Colonic mucosa (tissue), 4 donors: ENCODE measurements at regions not wholly inside any gene's neighbourhood (a gene's known extent, or its start where the extent isn't known, plus 50 kb on each side); places are given as distances from the start of the nearest gene placed in this dataset.

Experiments used
- DNase-seq: peaks from one replicate; pipeline ENCODE4 v3.0.0-alpha.2; 2020
- H3K27ac ChIP-seq: fragments of 200-600 bp; one replicate; pipeline ENCODE4 v1.8.0; 2021
- H3K27me3 ChIP-seq: fragments of 200-600 bp; one replicate; pipeline ENCODE4 v1.8.0; 2021
- H3K36me3 ChIP-seq: fragments of 200-600 bp; one replicate; pipeline ENCODE4 v1.8.0; 2021
- H3K4me1 ChIP-seq: fragments of 200-600 bp; one replicate; pipeline ENCODE4 v1.8.0; 2021; ENCODE audit warnings: mild to moderate bottlenecking
- H3K4me3 ChIP-seq: fragments of 200-600 bp; one replicate; pipeline ENCODE4 v1.8.0; 2021
- H3K9ac ChIP-seq, 2 donors: one replicate each; pipeline ENCODE4 v1.7.0; 2013; ENCODE audit warnings: control low read depth in 2 of 2, low read depth in 2 of 2, low read length in 2 of 2
- H3K9me3 ChIP-seq: fragments of 200-600 bp; one replicate; pipeline ENCODE4 v1.8.0; 2021
- CTCF ChIP-seq: fragments of 200-600 bp; IDR thresholded peaks from one replicate; pipeline ENCODE4 v1.8.0; 2022; ENCODE audit warnings: antibody characterized with exemption, mild to moderate bottlenecking
- intact Hi-C: fragments of 100-400 bp; cut with DNase I; formaldehyde crosslinking; loops from one replicate; pipeline ENCODE4 v1.14.1; 2022
- donor health status: healthy.
- donor health status: DM: no; HTN: no; CAD: no.
- donor health status: DM: no; HTN: no; CAD: no.

GRCh38 chr3:30253832-30254231 lies 352.6 kb upstream of the TGFBR2 start:
- no peak for DNase-seq
- Histone ChIP-seq H3K27ac (no peak overlapping the region), H3K9me3 (no peaks in the 10 kb centered on the region), H3K4me3 (no peak overlapping the region), H3K36me3 (no peaks in the 10 kb centered on the region), H3K27me3 (no peaks in the 10 kb centered on the region), H3K4me1 (no peaks in the 10 kb centered on the region), H3K9ac (no peak overlapping the region)
- no peak for TF ChIP-seq CTCF
- intact Hi-C loops = no loop called here

- intact Hi-C loops = no loop called here
- Histone ChIP-seq H3K4me1 (no peaks in the 10 kb centered on the region), H3K9me3 (no peaks in the 10 kb centered on the region), H3K27me3 (no peaks in the 10 kb centered on the region), H3K9ac (no peak overlapping the region), H3K4me3 (no peak overlapping the region), H3K36me3 (no peaks in the 10 kb centered on the region), H3K27ac (no peak overlapping the region)
- TF ChIP-seq CTCF = no peak
- no peak for DNase-seq
Observed at GRCh38 chr3:30256474-30256873, 349.9 kb upstream of the TGFBR2 start.

- H3K27ac ChIP-seq = no peak overlapping the region
- DNase-seq = peak; percentile 56
- H3K27me3 ChIP-seq = no peaks in the 10 kb centered on the region
- no peaks in the 10 kb centered on the region for H3K4me1 ChIP-seq
- intact Hi-C loops = no loop called here
- H3K4me3 ChIP-seq = no peak overlapping the region
- H3K9ac ChIP-seq = no peak overlapping the region
- H3K9me3 ChIP-seq = no peaks in the 10 kb centered on the region
- TF ChIP-seq CTCF = no peak
- H3K36me3 ChIP-seq = no peaks in the 10 kb centered on the region
Observed at GRCh38 chr3:30258426-30259392, 347.7 kb upstream of the TGFBR2 start.

- Histone ChIP-seq H3K9ac (no peak overlapping the region), H3K27me3 (no peaks in the 10 kb centered on the region), H3K4me1 (no peaks in the 10 kb centered on the region), H3K4me3 (no peak overlapping the region), H3K9me3 (no peaks in the 10 kb centered on the region), H3K27ac (no peak overlapping the region), H3K36me3 (no peaks in the 10 kb centered on the region)
- intact Hi-C loops = no loop called here
- no peak for TF ChIP-seq CTCF
- no peak for DNase-seq
Observed at GRCh38 chr3:30259730-30260129, 346.7 kb upstream of the TGFBR2 start.

GRCh38 chr3:30260762-30261161 lies 345.6 kb upstream of the TGFBR2 start:
- no peak for TF ChIP-seq CTCF
- Histone ChIP-seq H3K9ac (no peak overlapping the region), H3K27ac (no peak overlapping the region), H3K27me3 (no peaks in the 10 kb centered on the region), H3K4me3 (no peak overlapping the region), H3K36me3 (no peaks in the 10 kb centered on the region), H3K9me3 (no peaks in the 10 kb centered on the region), H3K4me1 (no peaks in the 10 kb centered on the region)
- intact Hi-C loops = no loop called here
- DNase-seq = no peak
